GM13977 (cell line): ENCODE measurements at regions not wholly inside any gene's neighbourhood (a gene's known extent, or its start where the extent isn't known, plus 50 kb on each side); places are given as distances from the start of the nearest gene placed in this dataset.

Experiments used
- DNase-seq: peaks from one replicate; pipeline ENCODE4 v3.0.0; 2012; ENCODE audit warnings: low spot score
- CTCF ChIP-seq: IDR thresholded peaks from 2 replicates; pipeline ENCODE4 v1.5.1; 2012; ENCODE audit warnings: mild to moderate bottlenecking, control low read depth; ENCODE audit not compliant: insufficient read depth; ENCODE audit errors: extremely low read depth, missing control alignments
- in situ Hi-C: fragments of 300-500 bp; cut with MboI; formaldehyde crosslinking; loops from one replicate; pipeline ENCODE4 v1.12.0; 2022; ENCODE audit warnings: low sequenced_read_pairs, low pct_unique_long_range_greater_than_20kb, mixed read lengths, inconsistent platforms; ENCODE audit not compliant: unreplicated experiment

DNA sequence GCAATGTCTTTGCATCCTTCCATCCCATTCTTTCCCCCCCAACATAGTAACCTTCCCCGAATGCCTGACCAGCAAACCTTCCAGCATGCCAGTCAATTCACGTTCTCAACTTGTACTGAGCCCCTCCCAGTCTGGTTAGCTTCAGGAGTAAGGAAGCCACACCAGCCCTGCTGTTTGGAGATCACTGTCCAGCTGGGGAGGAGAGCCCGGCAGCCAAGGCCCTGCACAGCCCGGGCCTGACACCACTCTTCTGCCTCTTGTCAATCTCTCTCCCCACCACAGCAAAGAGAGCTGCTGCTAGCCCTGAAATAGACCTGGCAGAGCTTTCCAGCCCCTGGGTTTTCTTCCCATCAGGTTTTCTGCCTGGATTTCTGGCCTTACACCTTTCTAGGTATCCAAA lies 185.8 kb upstream of the ID2 start:
- TF ChIP-seq CTCF: no peak
- DNase-seq: no peak
- in situ Hi-C loops: no loop called here

DNA sequence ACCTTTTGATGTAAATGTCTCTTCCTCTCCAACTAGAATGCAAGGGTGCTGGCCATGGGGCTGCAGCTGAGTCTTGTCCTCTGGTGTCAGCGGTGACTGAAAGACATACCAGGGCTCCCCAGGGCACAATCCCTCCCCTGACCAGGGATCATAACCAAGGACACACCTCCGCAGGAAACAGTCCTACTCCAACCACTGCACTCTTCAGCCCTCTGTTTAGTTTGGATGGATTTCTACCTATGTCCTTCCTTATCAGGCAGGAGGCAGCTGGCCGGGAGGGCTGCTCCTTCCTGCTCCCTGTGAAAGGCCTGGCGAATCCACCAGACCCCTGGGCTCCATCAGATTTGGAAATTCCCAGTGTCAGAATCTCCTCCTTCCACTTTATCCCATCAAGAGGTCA lies 185.2 kb upstream of the ID2 start:
- in situ Hi-C loops: no loop called here
- no peak for DNase-seq
- no peak for TF ChIP-seq CTCF

DNA sequence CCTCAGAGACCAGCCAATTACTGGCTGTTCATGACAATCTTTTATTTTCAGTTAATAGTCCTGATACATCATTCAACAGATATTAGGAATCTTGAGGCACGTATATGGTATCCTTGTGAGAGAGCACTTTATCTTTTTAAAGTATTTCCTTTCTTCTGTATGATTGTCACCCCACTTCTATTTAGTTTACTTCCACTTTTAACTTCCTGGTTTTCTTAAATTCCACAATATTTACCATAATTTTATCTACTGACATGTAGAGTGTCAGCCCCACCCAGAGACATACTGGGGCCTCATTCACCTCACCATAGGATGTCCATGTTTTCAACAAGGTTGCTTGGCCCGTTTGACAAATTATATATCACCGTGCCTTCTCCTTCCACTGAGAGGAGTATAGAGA lies 182.9 kb upstream of the ID2 start:
- DNase-seq: no peak
- in situ Hi-C loops: no loop called here

GRCh38 chr2:8500124-8501054 lies 181.5 kb upstream of the ID2 start:
- in situ Hi-C loops: no loop called here
- no peak for DNase-seq
- TF ChIP-seq CTCF: no peak

More for the DNA sequence above, 182.9 kb upstream of the ID2 start:
- no peak for TF ChIP-seq CTCF

DNA sequence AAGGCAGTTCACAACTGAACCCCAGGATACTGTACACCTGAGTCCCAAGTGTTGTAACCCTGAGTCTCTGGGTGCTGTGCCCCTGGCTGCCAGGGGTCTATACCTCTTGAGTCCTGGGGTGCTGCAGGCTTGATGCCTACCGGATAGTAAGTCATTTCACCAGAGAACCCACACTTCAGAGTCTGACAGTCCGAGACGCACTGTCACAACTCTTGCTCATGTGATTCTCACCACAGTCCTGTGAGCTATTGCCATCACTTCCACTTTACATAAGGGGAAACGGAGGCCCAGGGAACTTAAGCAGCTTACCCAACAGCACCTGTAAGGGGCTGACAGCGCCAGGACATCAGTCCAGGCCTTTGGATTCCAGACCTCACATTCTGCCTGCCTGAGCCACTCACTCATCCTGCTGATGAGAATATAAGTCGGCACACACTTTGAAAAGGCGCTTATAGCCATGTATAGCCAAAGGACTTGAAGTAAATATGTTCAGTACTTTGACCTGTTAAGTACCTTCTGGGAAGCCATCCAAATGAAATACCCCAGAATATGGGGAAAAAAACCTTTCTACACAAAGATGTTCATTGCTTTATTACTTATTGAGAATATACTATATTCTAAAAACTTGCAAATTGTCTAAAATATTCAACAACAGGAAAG lies 180.7 kb upstream of the ID2 start:
- no peak for DNase-seq
- in situ Hi-C loops: no loop called here
- no peak for TF ChIP-seq CTCF

DNA sequence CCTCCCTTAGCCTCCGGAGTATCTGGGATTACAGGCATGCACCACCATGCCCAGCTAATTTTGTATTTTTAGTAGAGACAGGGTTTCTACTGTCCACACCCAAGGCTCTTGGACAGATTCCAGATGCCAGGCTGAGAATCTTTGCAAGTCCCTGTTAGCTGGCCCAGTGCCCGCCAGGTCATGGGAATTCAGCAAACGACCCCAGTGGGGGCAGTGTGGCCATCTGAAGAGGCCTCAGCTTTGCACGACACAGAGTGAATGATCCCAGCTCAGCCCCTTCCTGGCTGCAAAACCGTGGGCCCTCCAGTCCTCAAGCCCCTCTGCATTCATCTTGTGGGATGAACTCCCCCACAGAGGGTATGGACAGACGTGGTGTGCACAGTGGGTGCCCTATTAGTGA lies 179.5 kb upstream of the ID2 start:
- DNase-seq: no peak
- no peak for TF ChIP-seq CTCF
- in situ Hi-C loops: no loop called here
